Body of pancreas (tissue), 4 donors: ENCODE measurements at regions not wholly inside any gene's neighbourhood (a gene's known extent, or its start where the extent isn't known, plus 50 kb on each side); places are given as distances from the start of the nearest gene placed in this dataset.

Experiments used
- CTCF ChIP-seq, 7 experiments: fragments of 450-650 bp in 4 of 7; fragments of 200-600 bp in 3 of 7; sonication (generic) in 3 of 7; IDR thresholded peaks; one replicate each; pipeline ENCODE4 v1.5.1; 2016 to 2019; ENCODE audit warnings: antibody characterized with exemption in 7 of 7
- POLR2A ChIP-seq, 3 donors: fragments of 450-650 bp; IDR thresholded peaks; one replicate each; pipeline ENCODE4 v1.6.1; 2016; ENCODE audit warnings: antibody characterized with exemption in 3 of 3, mild to moderate bottlenecking in 2 of 3

- TF ChIP-seq POLR2A (IDR thresholded peaks at IDR 0.05) (no peak), CTCF (IDR thresholded peaks at IDR 0.05) (no peak)
Observed at GRCh38 chr5:106530150-106530549, 1140.6 kb downstream of the EFNA5 start.
